ENCODE measurements at regions not wholly inside any gene's neighbourhood (a gene's known extent, or its start where the extent isn't known, plus 50 kb on each side); places are given as distances from the start of the nearest gene placed in this dataset.

- Mint-ChIP-seq H3K4me1 (peaks cover 19% of the 10 kb centered on the region), H3K27me3 (ENCODE audit: low read depth) (no peaks in the 10 kb centered on the region), H3K9me3 (no peaks in the 10 kb centered on the region), H3K27ac (no peak overlapping the region), H3K4me3 (no peak overlapping the region), H3K36me3 (no peaks in the 10 kb centered on the region)
- ChIA-PET POLR2A (no interaction called here), CTCF (no interaction called here)
- ATAC-seq (no peak), DNase-seq (ENCODE audit: low spot score) (no peak)
- no peak for TF ChIP-seq USF2 (CRISPR knock-in tag; IDR thresholded peaks at IDR 0.05)
- TF ChIP-seq NR2C2 (CRISPR knock-in tag; IDR thresholded peaks at IDR 0.05) = no peak
These were observed 131.2 kb downstream of the RAP2B start for GRCh38 chr3:153293265-153293664.

- H3K27ac Mint-ChIP-seq = no peak overlapping the region
- ChIA-PET POLR2A (no interaction called here), CTCF (no interaction called here)
- DNase-seq (ENCODE audit: low spot score) = no peak
- H3K27me3 Mint-ChIP-seq (ENCODE audit: low read depth) = no peaks in the 10 kb centered on the region
- TF ChIP-seq ZNF219 (CRISPR knock-in tag; IDR thresholded peaks at IDR 0.05; ENCODE audit: borderline replicate concordance) (no peak), ZNF532 (CRISPR knock-in tag; IDR thresholded peaks at IDR 0.05; ENCODE audit: borderline replicate concordance) (no peak), ETV6 (CRISPR knock-in tag; IDR thresholded peaks at IDR 0.05) (no peak), CDX4 (CRISPR knock-in tag; IDR thresholded peaks at IDR 0.05; ENCODE audit: borderline replicate concordance) (no peak), ESRRA (CRISPR knock-in tag; IDR thresholded peaks at IDR 0.05; ENCODE audit: borderline replicate concordance) (no peak), SP1 (CRISPR knock-in tag; conservative IDR thresholded peaks at IDR 0.05) (no peak), CREB1 (CRISPR knock-in tag; IDR thresholded peaks at IDR 0.05) (no peak), EMX1 (CRISPR knock-in tag; IDR thresholded peaks at IDR 0.05) (no peak), MLX (CRISPR knock-in tag; IDR thresholded peaks at IDR 0.05) (no peak), ZNF121 (CRISPR knock-in tag; IDR thresholded peaks at IDR 0.05) (no peak), NFE2L1 (CRISPR knock-in tag; IDR thresholded peaks at IDR 0.05) (no peak), ZNF671 (CRISPR knock-in tag; IDR thresholded peaks at IDR 0.05) (no peak), TP53 (CRISPR knock-in tag; IDR thresholded peaks at IDR 0.05) (no peak)
- TF ChIP-seq, protein P1, sequence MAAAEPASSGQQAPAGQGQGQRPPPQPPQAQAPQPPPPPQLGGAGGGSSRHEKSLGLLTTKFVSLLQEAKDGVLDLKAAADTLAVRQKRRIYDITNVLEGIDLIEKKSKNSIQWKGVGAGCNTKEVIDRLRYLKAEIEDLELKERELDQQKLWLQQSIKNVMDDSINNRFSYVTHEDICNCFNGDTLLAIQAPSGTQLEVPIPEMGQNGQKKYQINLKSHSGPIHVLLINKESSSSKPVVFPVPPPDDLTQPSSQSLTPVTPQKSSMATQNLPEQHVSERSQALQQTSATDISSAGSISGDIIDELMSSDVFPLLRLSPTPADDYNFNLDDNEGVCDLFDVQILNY (CRISPR knock-in tag; IDR thresholded peaks at IDR 0.05) = no peak
- no peak overlapping the region for H3K4me3 Mint-ChIP-seq
- no peak for ATAC-seq
- no peaks in the 10 kb centered on the region for H3K36me3 Mint-ChIP-seq
- H3K4me1 Mint-ChIP-seq = peaks cover 3% of the 10 kb centered on the region
- H3K9me3 Mint-ChIP-seq = no peaks in the 10 kb centered on the region
These were observed 133.9 kb downstream of the RAP2B start for GRCh38 chr3:153295901-153296300.

DNA sequence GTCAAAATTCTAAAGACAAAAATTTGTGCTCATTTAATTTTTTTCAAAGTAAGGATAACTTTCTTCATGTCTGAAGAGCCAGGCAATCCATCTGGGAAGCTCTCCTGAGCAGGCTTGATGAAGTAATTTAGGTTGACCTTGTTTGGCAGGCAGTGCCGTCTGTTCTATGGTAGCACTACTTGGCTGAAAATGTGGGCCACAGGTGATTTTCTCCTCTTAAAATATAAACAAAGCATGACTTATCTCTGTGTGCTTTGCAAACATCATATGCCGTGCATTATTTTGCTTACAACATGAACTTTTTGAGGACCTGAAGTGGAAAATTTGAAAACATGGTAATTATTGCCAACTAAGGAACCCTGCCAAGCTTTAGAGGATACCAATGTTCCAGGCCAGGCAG, 143.2 kb downstream of the RAP2B start:
- DNase-seq (ENCODE audit: low spot score) = no peak
- no peak for ATAC-seq
- ChIA-PET CTCF (no interaction called here), POLR2A (interaction anchor here (0.7 kb wide), 1 partner anchor 20 kb away, joined by 3 read pairs; no protein-coding TSS in a partner anchor)
- TF ChIP-seq, protein P2, sequence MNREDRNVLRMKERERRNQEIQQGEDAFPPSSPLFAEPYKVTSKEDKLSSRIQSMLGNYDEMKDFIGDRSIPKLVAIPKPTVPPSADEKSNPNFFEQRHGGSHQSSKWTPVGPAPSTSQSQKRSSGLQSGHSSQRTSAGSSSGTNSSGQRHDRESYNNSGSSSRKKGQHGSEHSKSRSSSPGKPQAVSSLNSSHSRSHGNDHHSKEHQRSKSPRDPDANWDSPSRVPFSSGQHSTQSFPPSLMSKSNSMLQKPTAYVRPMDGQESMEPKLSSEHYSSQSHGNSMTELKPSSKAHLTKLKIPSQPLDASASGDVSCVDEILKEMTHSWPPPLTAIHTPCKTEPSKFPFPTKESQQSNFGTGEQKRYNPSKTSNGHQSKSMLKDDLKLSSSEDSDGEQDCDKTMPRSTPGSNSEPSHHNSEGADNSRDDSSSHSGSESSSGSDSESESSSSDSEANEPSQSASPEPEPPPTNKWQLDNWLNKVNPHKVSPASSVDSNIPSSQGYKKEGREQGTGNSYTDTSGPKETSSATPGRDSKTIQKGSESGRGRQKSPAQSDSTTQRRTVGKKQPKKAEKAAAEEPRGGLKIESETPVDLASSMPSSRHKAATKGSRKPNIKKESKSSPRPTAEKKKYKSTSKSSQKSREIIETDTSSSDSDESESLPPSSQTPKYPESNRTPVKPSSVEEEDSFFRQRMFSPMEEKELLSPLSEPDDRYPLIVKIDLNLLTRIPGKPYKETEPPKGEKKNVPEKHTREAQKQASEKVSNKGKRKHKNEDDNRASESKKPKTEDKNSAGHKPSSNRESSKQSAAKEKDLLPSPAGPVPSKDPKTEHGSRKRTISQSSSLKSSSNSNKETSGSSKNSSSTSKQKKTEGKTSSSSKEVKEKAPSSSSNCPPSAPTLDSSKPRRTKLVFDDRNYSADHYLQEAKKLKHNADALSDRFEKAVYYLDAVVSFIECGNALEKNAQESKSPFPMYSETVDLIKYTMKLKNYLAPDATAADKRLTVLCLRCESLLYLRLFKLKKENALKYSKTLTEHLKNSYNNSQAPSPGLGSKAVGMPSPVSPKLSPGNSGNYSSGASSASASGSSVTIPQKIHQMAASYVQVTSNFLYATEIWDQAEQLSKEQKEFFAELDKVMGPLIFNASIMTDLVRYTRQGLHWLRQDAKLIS (CRISPR knock-in tag; IDR thresholded peaks at IDR 0.05; ENCODE audit: borderline replicate concordance) = no peak
- no peak for TF ChIP-seq MXD4 (CRISPR knock-in tag; IDR thresholded peaks at IDR 0.05; ENCODE audit: borderline replicate concordance)
- TF ChIP-seq GTF2I (CRISPR knock-in tag; conservative IDR thresholded peaks at IDR 0.05) = no peak
- H3K4me3 Mint-ChIP-seq = no peak overlapping the region
- no peak overlapping the region for H3K27ac Mint-ChIP-seq
- no peaks in the 10 kb centered on the region for H3K27me3 Mint-ChIP-seq (ENCODE audit: low read depth)
- H3K9me3 Mint-ChIP-seq = no peaks in the 10 kb centered on the region
- no peaks in the 10 kb centered on the region for H3K4me1 Mint-ChIP-seq
- no peaks in the 10 kb centered on the region for H3K36me3 Mint-ChIP-seq

Measured in WTC11 (cell line).